GM21576 (cell line): ENCODE measurements at regions not wholly inside any gene's neighbourhood (a gene's known extent, or its start where the extent isn't known, plus 50 kb on each side); places are given as distances from the start of the nearest gene placed in this dataset.

Source experiments
- ATAC-seq: cut with Tn5 transposase; IDR thresholded peaks from one replicate; pipeline ENCODE4 v1.9.1; 2021; ENCODE audit warnings: mild to moderate bottlenecking, moderate library complexity; ENCODE audit not compliant: unreplicated experiment

DNA sequence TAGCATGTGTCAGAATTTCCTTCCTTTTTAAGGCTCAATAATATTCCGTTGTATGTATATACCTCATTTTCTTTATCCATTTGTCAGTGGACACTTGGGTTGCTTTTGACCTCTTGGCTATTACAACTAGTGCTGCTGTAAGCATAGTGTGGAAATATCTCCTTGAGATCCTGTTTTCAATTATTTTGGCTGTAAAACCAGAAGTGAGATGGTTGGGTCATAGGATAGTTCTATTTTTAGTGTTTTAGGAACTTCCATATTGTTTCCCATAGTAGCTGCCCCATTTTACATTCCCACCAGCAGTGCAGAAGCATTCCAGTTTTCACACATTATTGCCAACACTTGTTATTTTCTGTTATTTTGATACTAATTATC, 70.4 kb upstream of the C15orf39 start:
- no peak for ATAC-seq

GRCh38 chr15:75134748-75135147, 66.9 kb upstream of the C15orf39 start:
- no peak for ATAC-seq

DNA sequence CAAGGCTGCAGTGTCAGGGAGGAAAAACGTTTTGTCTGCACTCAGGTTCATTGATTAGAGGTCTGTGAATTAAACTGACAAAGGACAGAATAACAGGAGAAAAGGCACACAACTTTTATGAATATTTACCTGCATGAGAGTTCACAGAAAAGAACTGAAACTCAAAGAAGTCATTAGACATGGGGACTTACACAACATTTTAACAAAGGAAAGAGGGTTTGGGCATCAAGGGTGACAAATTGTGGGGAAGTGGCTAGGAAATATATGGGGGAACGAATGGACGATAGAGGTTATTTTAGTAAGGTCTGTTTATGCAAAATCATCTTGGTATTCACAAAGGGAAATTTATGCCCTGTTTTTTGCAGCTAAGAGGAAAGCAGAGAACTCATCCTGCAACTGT, 65.6 kb upstream of the C15orf39 start:
- ATAC-seq = no peak

DNA sequence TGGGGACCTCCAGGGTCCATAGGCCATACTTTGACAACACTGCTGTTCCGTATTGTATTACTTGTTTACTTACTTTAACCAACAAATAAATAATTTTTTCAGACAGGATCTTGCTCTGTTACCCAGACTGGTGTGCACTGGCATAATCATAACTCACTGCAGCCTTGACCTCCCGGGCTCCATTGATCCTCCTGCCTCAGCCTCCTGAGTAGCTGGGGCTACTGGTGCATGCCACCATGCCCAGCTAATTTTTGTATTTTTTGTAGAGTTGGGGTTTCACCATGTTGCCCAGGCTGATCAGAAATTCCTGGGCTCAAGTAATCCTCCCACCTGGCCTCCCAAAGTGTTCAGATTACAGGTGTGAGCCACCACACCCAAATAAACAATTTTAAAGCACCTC, 64.9 kb upstream of the C15orf39 start:
- ATAC-seq = no peak

DNA sequence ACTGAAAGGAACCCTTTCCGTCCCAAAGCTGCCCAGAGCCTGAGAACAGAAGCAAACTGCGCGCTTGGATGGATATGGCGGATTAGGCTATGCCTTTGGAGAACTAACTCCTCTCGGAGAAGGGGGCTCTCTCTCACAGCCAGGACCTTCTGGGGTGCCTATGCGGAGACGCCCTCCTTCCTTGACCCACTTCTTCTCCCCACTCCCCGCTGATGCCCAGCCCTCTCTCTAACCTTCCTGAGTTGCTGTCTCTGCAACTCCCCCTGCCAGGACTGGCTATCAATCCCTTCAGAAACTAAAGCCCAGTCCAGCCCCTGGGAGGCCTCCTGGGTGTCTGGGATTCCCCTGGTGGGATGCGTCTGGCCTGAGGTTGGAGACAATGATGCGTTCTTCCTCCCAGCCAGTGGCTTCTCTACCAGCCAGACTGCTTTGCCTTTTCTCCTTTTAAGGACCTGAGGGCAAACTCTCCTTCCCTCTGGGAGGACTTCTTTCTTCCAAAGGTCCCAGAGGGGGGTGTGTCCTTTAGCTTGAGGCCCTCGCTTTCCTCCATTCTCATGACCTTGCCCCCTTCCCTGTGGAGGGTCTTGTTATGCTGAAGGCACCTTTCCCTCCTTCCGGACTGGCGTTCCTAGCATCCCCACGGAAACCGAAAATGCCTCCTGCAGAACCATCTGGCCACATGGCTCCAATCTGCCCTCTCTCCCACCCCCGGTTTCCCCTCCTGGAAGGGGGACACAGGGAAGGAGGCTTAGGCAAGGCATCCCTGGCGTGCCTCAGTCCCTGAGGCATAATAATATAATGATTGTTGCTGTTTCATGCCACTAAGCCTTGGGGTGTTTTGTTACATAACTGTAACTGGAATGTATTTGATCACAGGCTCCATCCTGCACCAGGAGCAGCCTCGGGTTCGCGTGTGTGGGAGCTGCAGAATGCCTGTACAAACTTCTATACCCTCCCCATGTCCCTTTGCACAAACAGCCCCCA, 63.4 kb upstream of the C15orf39 start:
- no peak for ATAC-seq

DNA sequence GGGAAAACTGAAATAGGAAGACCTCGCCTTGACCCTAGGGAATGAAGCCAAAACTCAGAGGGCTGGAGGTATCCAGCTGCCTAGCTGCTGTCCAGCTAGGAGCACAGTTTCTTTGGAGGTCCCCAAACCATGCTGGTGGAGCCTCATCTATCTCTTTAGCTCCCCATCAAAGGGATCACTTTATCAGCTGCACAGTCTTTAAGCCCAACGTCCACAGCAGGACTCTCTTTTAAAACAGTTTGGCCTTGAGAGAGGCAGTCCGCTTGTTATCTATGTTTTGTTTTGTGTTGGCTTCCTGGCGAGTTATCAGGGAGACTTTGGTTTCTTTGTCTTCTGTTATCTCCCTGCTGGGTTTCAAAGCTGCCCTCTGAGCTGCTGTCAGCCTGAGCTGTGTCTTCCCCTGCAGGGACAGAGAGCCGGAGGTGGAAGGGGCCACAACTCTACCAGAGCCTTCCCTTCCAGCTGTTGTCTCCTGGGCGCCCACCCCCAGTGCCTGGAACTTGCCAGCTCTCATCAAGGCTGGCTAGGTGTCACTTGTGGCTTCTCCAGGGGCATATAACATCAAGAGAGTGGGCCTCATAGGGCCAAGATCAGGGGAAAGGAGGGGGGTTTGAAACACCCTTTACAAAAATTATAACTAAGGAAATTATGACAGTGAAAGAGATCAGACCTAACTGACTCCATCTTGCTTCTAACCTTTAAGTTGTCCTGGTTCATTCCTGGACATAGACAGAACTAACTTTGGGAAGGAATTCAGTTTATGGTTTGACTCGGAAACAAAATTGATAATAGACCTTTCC, 61.4 kb upstream of the C15orf39 start:
- no peak for ATAC-seq

- no peak for ATAC-seq
Measured at GRCh38 chr15:75142499-75142898, 59.2 kb upstream of the C15orf39 start.

GRCh38 chr15:75143738-75144334, 57.8 kb upstream of the C15orf39 start:
- ATAC-seq = no peak

- no peak for ATAC-seq
Measured at GRCh38 chr15:75145027-75145841, 56.4 kb upstream of the C15orf39 start.

- no peak for ATAC-seq
Measured at GRCh38 chr15:75148280-75148679, 53.4 kb upstream of the C15orf39 start.

DNA sequence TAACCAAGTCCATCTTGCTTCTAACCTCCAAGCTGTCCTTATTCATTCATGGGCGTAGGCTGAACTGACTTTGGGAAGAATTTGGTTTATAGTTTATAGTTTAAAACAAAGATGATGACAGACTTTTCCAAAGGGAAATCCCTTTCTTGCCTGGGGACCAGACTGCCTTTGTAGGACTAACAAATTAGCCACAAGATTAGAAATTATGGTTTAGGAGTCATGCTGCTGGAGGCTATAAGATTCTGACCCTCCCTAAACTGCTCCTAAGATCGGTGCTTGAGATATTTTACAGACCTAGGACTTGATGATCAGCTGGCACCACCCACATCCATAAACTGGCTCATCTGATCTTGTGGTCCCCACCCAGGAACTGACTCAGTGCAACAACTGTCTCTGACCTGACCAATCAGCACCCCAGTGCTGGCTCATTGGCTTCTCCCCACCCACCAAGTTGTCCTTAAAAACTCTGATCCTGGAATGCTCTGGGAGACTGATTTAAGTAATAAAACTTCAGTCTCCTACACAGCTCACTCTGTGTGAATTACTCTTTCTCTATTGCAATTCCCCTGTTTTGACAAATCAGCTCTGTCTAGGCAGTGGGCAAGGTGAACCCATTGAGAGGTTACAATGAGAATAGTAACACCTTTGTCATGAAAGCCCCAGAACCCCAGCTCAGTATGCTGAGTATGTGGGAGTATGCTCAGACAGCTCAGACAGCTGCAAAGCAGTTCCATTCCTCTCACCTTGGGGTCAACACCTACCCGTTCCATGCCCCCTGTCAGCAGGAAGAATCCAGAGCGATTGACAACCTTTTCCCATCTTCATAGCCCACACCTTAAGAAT, 51.6 kb upstream of the C15orf39 start:
- ATAC-seq = no peak

GRCh38 chr15:75151214-75152128, 50.2 kb upstream of the C15orf39 start:
- no peak for ATAC-seq
